ENCODE measurements at regions not wholly inside any gene's neighbourhood (a gene's known extent, or its start where the extent isn't known, plus 50 kb on each side); places are given as distances from the start of the nearest gene placed in this dataset.

DNA sequence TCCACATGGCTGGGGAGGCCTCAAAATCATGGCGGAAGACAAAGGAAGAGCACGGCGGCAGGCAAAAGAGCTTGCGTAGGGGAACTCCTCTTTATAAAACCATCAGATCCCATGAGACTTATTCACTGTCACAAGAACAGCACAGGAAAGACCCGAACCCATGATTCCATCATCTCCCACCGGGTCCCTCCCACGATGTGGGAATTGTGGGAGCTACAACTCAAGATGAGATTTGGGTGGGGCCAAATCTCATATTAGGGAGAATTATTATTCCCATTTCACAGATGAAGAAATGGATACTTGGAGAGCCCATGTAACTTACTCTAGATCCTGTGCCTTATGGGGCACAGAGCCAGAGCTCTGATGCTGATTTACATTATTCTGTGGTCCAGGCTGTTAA lies 322.6 kb downstream of the PCNX1 start:
- TF ChIP-seq, protein P1, sequence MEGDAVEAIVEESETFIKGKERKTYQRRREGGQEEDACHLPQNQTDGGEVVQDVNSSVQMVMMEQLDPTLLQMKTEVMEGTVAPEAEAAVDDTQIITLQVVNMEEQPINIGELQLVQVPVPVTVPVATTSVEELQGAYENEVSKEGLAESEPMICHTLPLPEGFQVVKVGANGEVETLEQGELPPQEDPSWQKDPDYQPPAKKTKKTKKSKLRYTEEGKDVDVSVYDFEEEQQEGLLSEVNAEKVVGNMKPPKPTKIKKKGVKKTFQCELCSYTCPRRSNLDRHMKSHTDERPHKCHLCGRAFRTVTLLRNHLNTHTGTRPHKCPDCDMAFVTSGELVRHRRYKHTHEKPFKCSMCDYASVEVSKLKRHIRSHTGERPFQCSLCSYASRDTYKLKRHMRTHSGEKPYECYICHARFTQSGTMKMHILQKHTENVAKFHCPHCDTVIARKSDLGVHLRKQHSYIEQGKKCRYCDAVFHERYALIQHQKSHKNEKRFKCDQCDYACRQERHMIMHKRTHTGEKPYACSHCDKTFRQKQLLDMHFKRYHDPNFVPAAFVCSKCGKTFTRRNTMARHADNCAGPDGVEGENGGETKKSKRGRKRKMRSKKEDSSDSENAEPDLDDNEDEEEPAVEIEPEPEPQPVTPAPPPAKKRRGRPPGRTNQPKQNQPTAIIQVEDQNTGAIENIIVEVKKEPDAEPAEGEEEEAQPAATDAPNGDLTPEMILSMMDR (IDR thresholded peaks at IDR 0.05; ENCODE audit: insufficient read depth, low read depth, low read length, missing control alignments), result no peak
- DNase-seq (ENCODE audit: low read depth), result no peak
- H3K4me3 ChIP-seq (ENCODE audit: low read depth, low read length), result no peak overlapping the region

DNA sequence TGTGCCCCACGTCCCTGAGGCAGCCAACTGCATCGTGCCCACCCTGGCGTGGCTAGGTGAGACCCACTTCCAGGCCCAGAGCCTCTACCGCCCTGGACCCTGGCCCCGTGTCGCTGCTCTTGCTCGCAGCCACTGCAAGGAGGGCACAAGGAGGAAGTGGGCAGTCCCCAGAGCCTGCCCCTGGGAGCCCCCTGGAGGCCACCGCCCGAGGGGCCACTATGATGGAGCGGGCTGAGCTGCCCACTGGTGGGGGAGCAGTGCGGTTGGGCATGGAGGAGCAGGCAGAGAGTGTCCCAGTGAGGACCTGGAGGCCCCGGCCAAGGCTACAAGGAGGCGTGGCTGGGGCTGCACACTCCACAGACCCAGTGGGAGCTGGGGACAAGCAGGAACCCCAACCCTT lies 323.6 kb downstream of the PCNX1 start:
- TF ChIP-seq, protein P1 (IDR thresholded peaks at IDR 0.05; ENCODE audit: insufficient read depth, low read depth, low read length, missing control alignments), result no peak
- H3K4me3 ChIP-seq (ENCODE audit: low read depth, low read length), result no peak overlapping the region
- no peak for DNase-seq (ENCODE audit: low read depth)

DNA sequence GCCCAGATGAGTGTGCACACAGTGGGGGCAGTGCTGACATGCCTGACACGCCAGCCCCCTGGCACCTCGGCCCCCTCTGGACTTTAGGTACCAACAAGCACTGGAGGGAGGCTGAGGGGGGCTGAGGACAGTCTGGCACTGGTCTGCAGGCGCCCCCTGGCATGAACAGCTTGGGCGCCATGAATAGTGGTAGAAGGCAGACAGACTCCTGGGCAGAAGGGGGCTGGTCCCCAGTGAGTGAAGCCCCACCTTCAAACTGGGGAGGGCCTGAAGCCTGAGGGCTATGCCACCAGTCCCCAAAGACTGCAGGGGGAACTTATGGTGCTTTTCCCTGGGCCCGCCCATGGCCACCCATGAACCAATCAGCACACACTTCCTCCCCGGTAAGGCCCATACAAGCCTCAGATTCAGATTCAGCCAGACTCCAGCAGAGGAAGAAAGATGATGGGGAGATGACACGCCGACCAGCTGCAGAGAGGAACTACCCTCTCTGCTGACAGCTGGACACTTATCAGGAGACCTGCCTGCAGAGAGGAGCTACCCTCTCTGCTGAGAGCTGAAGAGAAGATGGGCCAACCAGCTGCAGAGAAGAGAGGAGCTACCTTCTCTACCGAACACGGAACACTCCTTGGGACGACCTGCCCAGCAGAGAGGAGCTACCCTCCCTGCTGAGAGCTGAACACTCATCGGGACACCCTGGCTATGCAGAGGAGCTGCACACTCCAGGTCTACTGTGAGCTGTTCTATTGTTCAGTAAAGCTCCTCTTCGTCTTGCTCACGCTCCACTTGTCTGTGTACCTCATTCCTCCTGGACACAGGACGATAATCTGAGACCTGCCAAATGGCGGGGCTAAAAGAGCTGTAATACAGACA lies 324.5 kb downstream of the PCNX1 start:
- peak; percentile 92 for DNase-seq (ENCODE audit: low read depth)
- H3K4me3 ChIP-seq (ENCODE audit: low read depth, low read length), result peak overlapping the region; percentile 51
- TF ChIP-seq, protein P1 (IDR thresholded peaks at IDR 0.05; ENCODE audit: insufficient read depth, low read depth, low read length, missing control alignments), result no peak

DNA sequence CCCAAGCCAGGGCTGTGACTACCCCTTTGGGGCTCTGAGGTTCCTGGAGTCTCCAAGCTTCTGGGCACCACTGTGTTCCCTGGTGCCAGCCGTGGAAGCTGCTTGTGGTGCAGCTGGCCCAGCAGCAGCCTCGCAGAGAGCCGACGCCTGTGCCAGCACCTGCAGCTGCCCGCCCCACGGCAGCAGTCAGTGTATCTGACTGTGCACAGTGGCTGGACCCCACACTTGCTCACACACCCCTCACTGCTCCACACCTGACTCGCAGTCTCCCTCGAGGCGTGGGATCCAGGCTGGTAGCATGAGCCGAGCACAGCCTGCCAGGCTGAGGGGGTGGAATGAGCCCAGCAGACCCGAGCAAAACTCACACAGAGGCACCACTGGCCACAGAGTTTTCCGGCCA lies 325.2 kb downstream of the PCNX1 start:
- peak overlapping the region; percentile 51 for H3K4me3 ChIP-seq (ENCODE audit: low read depth, low read length)
- TF ChIP-seq, protein P1 (IDR thresholded peaks at IDR 0.05; ENCODE audit: insufficient read depth, low read depth, low read length, missing control alignments), result no peak
- no peak for DNase-seq (ENCODE audit: low read depth)

DNA sequence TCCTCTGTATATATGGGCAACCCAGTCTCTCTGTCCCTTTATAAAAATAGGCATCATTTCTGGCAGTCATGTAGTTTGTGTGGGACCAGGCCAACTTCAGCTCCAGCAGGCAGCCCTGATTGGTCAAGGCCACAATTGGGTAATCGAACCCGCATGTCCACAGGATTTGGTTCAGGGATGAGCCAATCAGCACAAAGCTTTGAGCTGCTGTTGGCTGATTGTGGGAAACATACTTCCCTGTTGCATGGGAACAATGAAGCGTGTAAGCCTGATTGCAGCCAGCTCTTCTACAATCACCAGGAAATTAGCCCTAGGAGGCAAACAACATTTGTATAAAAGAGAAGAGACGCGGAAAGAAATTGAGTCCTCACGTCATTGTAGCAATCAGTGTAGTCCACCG lies 328.6 kb downstream of the PCNX1 start:
- no peak for DNase-seq (ENCODE audit: low read depth)

DNA sequence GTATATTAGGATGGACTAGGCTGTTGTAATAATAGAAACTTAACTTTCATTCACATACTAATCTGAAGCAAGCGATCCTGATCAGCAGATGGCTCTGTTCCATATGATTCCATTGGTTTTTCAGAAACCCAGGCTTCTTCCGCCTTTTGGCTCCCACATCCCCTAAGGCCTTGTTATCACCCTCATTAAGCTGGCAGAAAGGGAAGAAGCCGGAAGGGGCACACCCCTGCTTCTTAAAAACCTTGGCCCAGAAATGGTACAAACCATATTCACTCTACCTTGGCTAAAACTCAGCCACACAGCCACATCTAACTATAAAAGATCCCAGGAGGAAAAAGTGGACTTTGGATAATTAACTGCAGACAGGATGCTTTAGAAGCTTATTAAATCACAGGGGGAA lies 329.2 kb downstream of the PCNX1 start:
- no peak for DNase-seq (ENCODE audit: low read depth)
- no peak overlapping the region for H3K4me3 ChIP-seq (ENCODE audit: low read depth, low read length)
- TF ChIP-seq, protein P1 (IDR thresholded peaks at IDR 0.05; ENCODE audit: insufficient read depth, low read depth, low read length, missing control alignments), result no peak

More for the DNA sequence above, 328.6 kb downstream of the PCNX1 start:
- TF ChIP-seq, protein P1 (IDR thresholded peaks at IDR 0.05; ENCODE audit: insufficient read depth, low read depth, low read length, missing control alignments), result no peak
- no peak overlapping the region for H3K4me3 ChIP-seq (ENCODE audit: low read depth, low read length)

DNA sequence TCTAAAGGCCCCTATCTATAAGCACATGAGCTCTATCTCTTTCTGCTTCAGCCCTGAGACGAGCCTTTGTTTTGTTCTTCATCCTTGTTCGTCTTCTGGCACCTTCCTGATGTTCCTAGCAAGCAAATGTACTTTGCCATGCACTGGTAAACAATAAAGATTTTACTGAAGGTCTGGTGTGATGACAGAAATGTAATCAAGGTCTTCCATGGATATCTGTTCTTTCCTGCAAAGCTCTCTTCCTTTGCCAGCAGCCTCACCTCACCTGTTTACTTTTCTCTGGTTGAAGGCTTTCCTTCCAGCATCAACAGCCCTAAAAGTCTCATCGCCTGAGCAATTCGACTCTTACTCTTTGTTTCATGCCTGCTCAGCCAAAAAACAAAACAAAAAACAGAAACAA lies 330.3 kb downstream of the PCNX1 start:
- DNase-seq (ENCODE audit: low read depth), result no peak
- TF ChIP-seq, protein P1 (IDR thresholded peaks at IDR 0.05; ENCODE audit: insufficient read depth, low read depth, low read length, missing control alignments), result no peak
- no peak overlapping the region for H3K4me3 ChIP-seq (ENCODE audit: low read depth, low read length)
